ENCODE measurements at regions not wholly inside any gene's neighbourhood (a gene's known extent, or its start where the extent isn't known, plus 50 kb on each side); places are given as distances from the start of the nearest gene placed in this dataset.

GRCh38 chr5:72697622-72698021, 118.8 kb upstream of the TNPO1 start:
- Histone ChIP-seq H3K4me1 (ENCODE audit: control insufficient read depth, extremely low read depth, insufficient read depth, low read length) (no peaks in the 10 kb centered on the region), H3K36me3 (ENCODE audit: control insufficient read depth in 2 of 2, extremely low read depth in 1 of 2, insufficient read depth in 2 of 2, low read length in 2 of 2) (no peaks in the 10 kb centered on the region), H3K27me3 (ENCODE audit: control insufficient read depth, extremely low read depth, insufficient read depth, low read length) (no peaks in the 10 kb centered on the region), H3K4me3 (ENCODE audit: control insufficient read depth in 2 of 3, extremely low read depth in 1 of 3, insufficient read depth in 2 of 3, low read depth in 1 of 3, low read length in 3 of 3) (no peak overlapping the region), H4K20me1 (ENCODE audit: control insufficient read depth, extremely low read depth, insufficient read depth, low read length) (no peaks in the 10 kb centered on the region), H3K4me2 (ENCODE audit: control insufficient read depth, extremely low read depth, insufficient read depth, low read depth, low read length) (no peak overlapping the region), H2AFZ (ENCODE audit: control insufficient read depth, low read length) (no peak overlapping the region), H3K9me1 (ENCODE audit: control insufficient read depth, extremely low read depth, insufficient read depth, low read length) (no peaks in the 10 kb centered on the region), H3K27ac (ENCODE audit: control insufficient read depth, insufficient read depth, low read length) (no peak overlapping the region), H3K9ac (ENCODE audit: control insufficient read depth, extremely low read depth, insufficient read depth, low read length) (no peak overlapping the region), H3K9me3 (ENCODE audit: control insufficient read depth, low read depth, low read length) (no peaks in the 10 kb centered on the region), H3K79me2 (ENCODE audit: control insufficient read depth, insufficient read depth, low read length) (no peaks in the 10 kb centered on the region)
- FAIRE-seq (no peak), DNase-seq (ENCODE audit: low read depth, low spot score) (no peak)
- dilution Hi-C loops (cut with MboI; ENCODE audit: extremely low pct_ligation_motif_present, low sequenced_read_pairs) = no loop called here
- TF ChIP-seq CTCF (optimal IDR thresholded peaks at IDR 0.05 in 1 of 3, IDR thresholded peaks at IDR 0.05 in 1 of 3, conservative IDR thresholded peaks at IDR 0.05 in 1 of 3; ENCODE audit: extremely low read depth in 1 of 3, insufficient read depth in 2 of 3, low read length in 3 of 3) (no peak), EZH2 (IDR thresholded peaks at IDR 0.05; ENCODE audit: low read length) (no peak)

DNA sequence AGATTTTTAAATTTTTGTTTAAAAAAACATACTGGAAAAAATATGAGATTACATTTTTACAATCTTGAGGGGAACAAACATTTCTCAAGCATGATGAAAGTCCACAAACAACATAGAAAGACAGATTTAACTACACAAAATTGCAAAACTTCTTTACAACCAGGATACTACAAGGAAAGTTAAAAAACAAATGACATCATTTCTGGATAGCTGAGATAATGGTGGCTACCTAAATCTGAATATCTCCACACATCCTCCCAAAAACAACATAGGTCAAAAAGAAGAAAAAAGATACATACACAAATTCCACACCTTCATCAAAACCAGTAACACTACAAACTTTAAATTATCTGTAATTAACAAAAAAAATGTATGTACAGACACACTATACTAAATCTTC, 120.8 kb upstream of the TNPO1 start:
- Histone ChIP-seq H3K27me3 (ENCODE audit: control insufficient read depth, extremely low read depth, insufficient read depth, low read length) (peaks cover 7% of the 10 kb centered on the region), H3K36me3 (ENCODE audit: control insufficient read depth in 2 of 2, extremely low read depth in 1 of 2, insufficient read depth in 2 of 2, low read length in 2 of 2) (no peaks in the 10 kb centered on the region), H2AFZ (ENCODE audit: control insufficient read depth, low read length) (no peak overlapping the region), H3K9ac (ENCODE audit: control insufficient read depth, extremely low read depth, insufficient read depth, low read length) (no peak overlapping the region), H3K27ac (ENCODE audit: control insufficient read depth, insufficient read depth, low read length) (no peak overlapping the region), H3K79me2 (ENCODE audit: control insufficient read depth, insufficient read depth, low read length) (no peaks in the 10 kb centered on the region), H4K20me1 (ENCODE audit: control insufficient read depth, extremely low read depth, insufficient read depth, low read length) (no peaks in the 10 kb centered on the region), H3K4me1 (ENCODE audit: control insufficient read depth, extremely low read depth, insufficient read depth, low read length) (no peaks in the 10 kb centered on the region), H3K4me3 (ENCODE audit: control insufficient read depth in 2 of 3, extremely low read depth in 1 of 3, insufficient read depth in 2 of 3, low read depth in 1 of 3, low read length in 3 of 3) (no peak overlapping the region), H3K4me2 (ENCODE audit: control insufficient read depth, extremely low read depth, insufficient read depth, low read depth, low read length) (no peak overlapping the region), H3K9me3 (ENCODE audit: control insufficient read depth, low read depth, low read length) (no peaks in the 10 kb centered on the region), H3K9me1 (ENCODE audit: control insufficient read depth, extremely low read depth, insufficient read depth, low read length) (no peaks in the 10 kb centered on the region)
- dilution Hi-C loops (cut with MboI; ENCODE audit: extremely low pct_ligation_motif_present, low sequenced_read_pairs) = no loop called here
- DNase-seq (ENCODE audit: low read depth, low spot score) = no peak
- TF ChIP-seq EZH2 (IDR thresholded peaks at IDR 0.05; ENCODE audit: low read length) = no peak
- no peak for TF ChIP-seq CTCF (optimal IDR thresholded peaks at IDR 0.05 in 1 of 3, IDR thresholded peaks at IDR 0.05 in 1 of 3, conservative IDR thresholded peaks at IDR 0.05 in 1 of 3; ENCODE audit: extremely low read depth in 1 of 3, insufficient read depth in 2 of 3, low read length in 3 of 3)
- FAIRE-seq = no peak
